PC-3 (cell line): ENCODE measurements at regions not wholly inside any gene's neighbourhood (a gene's known extent, or its start where the extent isn't known, plus 50 kb on each side); places are given as distances from the start of the nearest gene placed in this dataset.

ENCODE experiments used
- ATAC-seq: fragments of 200-7000 bp; cut with Tn5 transposase; 2 replicates; pipeline ENCODE4 v1.9.1; 2020; ENCODE audit warnings: mild to moderate bottlenecking, moderate library complexity
- BruUV-seq: library from RNA; stranded (reverse); fragments of 400-500 nt; replicated peaks from 2 replicates; lab custom pipeline; 2021; lab: Mats Ljungman, UMichigan
- CTCF ChIA-PET: fragments of 300-600 bp; sonication (Branson Sonifier 250); formaldehyde crosslinking; loops from one replicate; lab custom pipeline; 2022; ENCODE audit warnings: antibody characterized with exemption; lab: Charles Lee
- POLR2A ChIA-PET: fragments of 300-600 bp; sonication (Branson Sonifier 250); formaldehyde crosslinking; loops from one replicate; lab custom pipeline; 2022; ENCODE audit warnings: antibody characterized with exemption; ENCODE audit not compliant: unreplicated experiment; lab: Charles Lee
- DNase-seq: peaks from one replicate; pipeline ENCODE4 v3.0.0-alpha.2; 2015
- H2AFZ ChIP-seq: fragments of 300-600 bp; sonication (generic); 2 replicates; pipeline ENCODE4 v1.6.0; 2016; ENCODE audit warnings: antibody characterized with exemption, low read length
- H3F3A ChIP-seq: fragments of 300-600 bp; sonication (generic); one replicate; pipeline ENCODE4 v1.6.0; 2017; ENCODE audit warnings: antibody characterized with exemption, low read length, control low read depth, mild to moderate bottlenecking; ENCODE audit not compliant: unreplicated experiment
- H3K27ac ChIP-seq: fragments of 300-600 bp; sonication (generic); 2 replicates; pipeline ENCODE4 v1.5.1; 2016; ENCODE audit warnings: mild to moderate bottlenecking, low read length
- H3K27me3 ChIP-seq: fragments of 300-600 bp; sonication (generic); 2 replicates; pipeline ENCODE4 v1.6.1; 2016; ENCODE audit warnings: low read length, mixed read lengths
- H3K36me3 ChIP-seq: fragments of 300-600 bp; sonication (generic); 2 replicates; pipeline ENCODE4 v1.6.1; 2016; ENCODE audit warnings: low read depth, mixed run types, low read length, mixed read lengths
- H3K4me1 ChIP-seq: fragments of 300-600 bp; sonication (generic); 2 replicates; pipeline ENCODE4 v1.5.1; 2016; ENCODE audit warnings: low read length; ENCODE audit not compliant: insufficient read depth
- H3K4me2 ChIP-seq: fragments of 300-600 bp; sonication (generic); 2 replicates; pipeline ENCODE4 v1.6.0; 2016; ENCODE audit warnings: low read length
- H3K4me3 ChIP-seq: fragments of 300-600 bp; sonication (generic); 2 replicates; pipeline ENCODE4 v1.5.1; 2016; ENCODE audit warnings: mild to moderate bottlenecking, low read length, mixed read lengths
- H3K79me2 ChIP-seq: fragments of 300-600 bp; sonication (generic); 2 replicates; pipeline ENCODE4 v1.6.1; 2017; ENCODE audit warnings: low read length, mixed read lengths
- H3K9ac ChIP-seq: fragments of 300-600 bp; sonication (generic); 2 replicates; pipeline ENCODE4 v1.6.0; 2016; ENCODE audit warnings: mild to moderate bottlenecking, low read length
- H3K9me2 ChIP-seq: fragments of 300-600 bp; sonication (generic); replicated peaks from 2 replicates; pipeline ENCODE4 v1.6.1; 2016; ENCODE audit warnings: mixed run types, low read length, mixed read lengths
- H3K9me3 ChIP-seq: fragments of 300-600 bp; sonication (generic); 2 replicates; pipeline ENCODE4 v1.6.1; 2016; ENCODE audit warnings: low read length, mixed read lengths
- H4K20me1 ChIP-seq: fragments of 300-600 bp; sonication (generic); 2 replicates; pipeline ENCODE4 v1.6.1; 2016; ENCODE audit warnings: low read length, mixed read lengths
- CTCF ChIP-seq: fragments of 300-600 bp; sonication (generic); conservative IDR thresholded peaks from 2 replicates; pipeline ENCODE4 v1.5.1; 2017; ENCODE audit warnings: antibody characterized with exemption, low read depth, mild to moderate bottlenecking, low read length
- EZH2 ChIP-seq: fragments of 300-600 bp; sonication (generic); IDR thresholded peaks from one replicate; pipeline ENCODE4 v1.6.1; 2017; ENCODE audit warnings: antibody characterized with exemption, mild to moderate bottlenecking, low read length; ENCODE audit not compliant: unreplicated experiment
- EZH2phosphoT487 ChIP-seq: fragments of 300-600 bp; sonication (generic); IDR thresholded peaks from 2 replicates; pipeline ENCODE4 v1.6.1; 2018; ENCODE audit warnings: mild to moderate bottlenecking, antibody characterized with exemption, low read length, borderline replicate concordance
- intact Hi-C: fragments of 100-400 bp; cut with micrococcal nuclease; formaldehyde crosslinking; loops from 2 replicates; pipeline ENCODE4 v1.9.0; 2023

GRCh38 chr5:159735036-159735435, 181.2 kb upstream of the ADRA1B start:
- Histone ChIP-seq H3K27me3 (no peaks in the 10 kb centered on the region), H3F3A (no peaks in the 10 kb centered on the region), H3K4me2 (peak overlapping the region; percentile 65), H3K9me2 (no peaks in the 10 kb centered on the region), H3K36me3 (no peaks in the 10 kb centered on the region), H3K27ac (no peak overlapping the region), H3K4me3 (no peak overlapping the region), H3K9ac (no peak overlapping the region), H2AFZ (no peak overlapping the region), H4K20me1 (no peaks in the 10 kb centered on the region), H3K4me1 (peaks cover 23% of the 10 kb centered on the region), H3K79me2 (no peaks in the 10 kb centered on the region), H3K9me3 (no peaks in the 10 kb centered on the region)
- no peak for ATAC-seq
- intact Hi-C loops: no loop called here
- ChIA-PET POLR2A (no interaction called here), CTCF (no interaction called here)
- DNase-seq: no peak
- no TSS peak for BruUV-seq
- TF ChIP-seq EZH2 (no peak), EZH2phosphoT487 (no peak), CTCF (no peak)

- no peaks in the 10 kb centered on the region for H3K9me3 ChIP-seq
- H3K27ac ChIP-seq: peak overlapping the region; percentile 62
- DNase-seq: peak; percentile 81
- no peak overlapping the region for H3K9ac ChIP-seq
- H3K4me3 ChIP-seq: peak overlapping the region; percentile 34; the same call in 1 of the 2 replicates
- no peaks in the 10 kb centered on the region for H3K9me2 ChIP-seq
- H2AFZ ChIP-seq: no peak overlapping the region
- intact Hi-C loops: loop anchor here (1.0 to 2.0 kb wide), 2 partner anchors 13 to 115 kb away; no protein-coding TSS in a partner anchor
- ChIA-PET CTCF (no interaction called here), POLR2A (interaction anchor here (0.6 kb wide), 1 partner anchor 401 kb away, joined by 3 read pairs; no protein-coding TSS in a partner anchor)
- H3K4me1 ChIP-seq: peaks cover 23% of the 10 kb centered on the region
- H3F3A ChIP-seq: no peaks in the 10 kb centered on the region
- peak; percentile 89 for ATAC-seq
- H3K27me3 ChIP-seq: no peaks in the 10 kb centered on the region
- TF ChIP-seq EZH2phosphoT487 (no peak), EZH2 (no peak), CTCF (no peak)
- H3K79me2 ChIP-seq: no peaks in the 10 kb centered on the region
- H3K36me3 ChIP-seq: no peaks in the 10 kb centered on the region
- peak overlapping the region; percentile 65 for H3K4me2 ChIP-seq
- BruUV-seq: no TSS peak
- H4K20me1 ChIP-seq: no peaks in the 10 kb centered on the region
Observed at GRCh38 chr5:159735749-159736660, 180.3 kb upstream of the ADRA1B start.

GRCh38 chr5:159736844-159737243, 179.4 kb upstream of the ADRA1B start:
- Histone ChIP-seq H3K9me2 (no peaks in the 10 kb centered on the region), H4K20me1 (no peaks in the 10 kb centered on the region), H3K4me3 (no peak overlapping the region), H3K4me1 (peaks cover 23% of the 10 kb centered on the region), H3K36me3 (no peaks in the 10 kb centered on the region), H3K27me3 (no peaks in the 10 kb centered on the region), H2AFZ (no peak overlapping the region), H3K27ac (peak overlapping the region; percentile 62), H3F3A (no peaks in the 10 kb centered on the region), H3K4me2 (peak overlapping the region; percentile 65), H3K79me2 (no peaks in the 10 kb centered on the region), H3K9ac (no peak overlapping the region), H3K9me3 (no peaks in the 10 kb centered on the region)
- no peak for TF ChIP-seq EZH2
- TF ChIP-seq CTCF: no peak
- no peak for TF ChIP-seq EZH2phosphoT487
- ATAC-seq (no peak), DNase-seq (no peak)
- CTCF ChIA-PET: no interaction called here
- no TSS peak for BruUV-seq
- intact Hi-C loops: loop anchor here (1.0 to 2.0 kb wide), 2 partner anchors 12 to 114 kb away; no protein-coding TSS in a partner anchor
- POLR2A ChIA-PET: no interaction called here
